ENCODE measurements at regions not wholly inside any gene's neighbourhood (a gene's known extent, or its start where the extent isn't known, plus 50 kb on each side); places are given as distances from the start of the nearest gene placed in this dataset. TPM values are rescaled to one million over a fixed set of nuclear protein-coding genes. Genes with fewer than 3 reads are reported as not detected.

DNA sequence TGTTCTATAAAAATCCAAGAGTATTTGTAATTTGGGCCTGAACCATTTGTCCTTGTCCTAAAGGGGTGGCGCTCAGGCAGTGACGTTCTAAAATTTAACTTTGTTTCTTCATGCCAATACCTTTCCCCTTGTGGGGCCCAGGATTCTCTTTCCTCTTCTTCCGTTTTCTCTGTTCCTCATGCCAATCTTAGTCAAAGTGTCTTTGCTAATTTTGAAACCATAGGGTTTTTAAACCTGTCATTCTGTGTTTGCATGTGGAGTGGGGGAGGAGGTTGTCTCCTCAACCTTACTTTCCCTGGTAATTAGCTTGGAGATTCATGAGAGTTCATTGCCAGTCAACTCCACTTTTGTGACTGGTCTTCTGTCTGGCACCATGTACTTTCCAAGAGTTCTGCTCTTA lies 337.1 kb downstream of the MAF start:
- Histone ChIP-seq H3K27me3 (ENCODE audit: control insufficient read depth, insufficient read depth, low read length) (no peaks in the 10 kb centered on the region), H2BK15ac (ENCODE audit: low read depth, low read length) (no peak overlapping the region), H3K4ac (ENCODE audit: low read depth, low read length) (no peak overlapping the region), H3K9me3 (ENCODE audit: control insufficient read depth, insufficient read depth, low read length) (peaks cover 34% of the 10 kb centered on the region), H2BK5ac (ENCODE audit: low read depth, low read length, poor library complexity, severe bottlenecking) (no peak overlapping the region), H4K8ac (ENCODE audit: low read depth in 2 of 2, low read length in 2 of 2) (no peak overlapping the region), H3K4me1 (ENCODE audit: control insufficient read depth, insufficient read depth, low read length) (no peaks in the 10 kb centered on the region), H3K4me2 (ENCODE audit: low read depth, low read length) (no peak overlapping the region), H4K20me1 (ENCODE audit: insufficient read depth, low read length) (no peaks in the 10 kb centered on the region), H3K79me1 (ENCODE audit: low read depth in 1 of 2, low read length in 2 of 2) (no peaks in the 10 kb centered on the region), H2AK9ac (replicated peaks; ENCODE audit: low read depth, low read length, poor library complexity) (no peak overlapping the region), H2BK120ac (ENCODE audit: low read depth, low read length) (no peak overlapping the region), H2AK5ac (ENCODE audit: low read depth, low read length) (no peak overlapping the region), H3K56ac (ENCODE audit: extremely low read depth, insufficient read depth, low read length) (no peak overlapping the region), H2AFZ (replicated peaks; ENCODE audit: low read length, poor library complexity) (no peak overlapping the region), H3K27ac (ENCODE audit: insufficient read depth, low read length) (no peak overlapping the region), H4K91ac (ENCODE audit: insufficient read depth, low read depth, low read length) (no peak overlapping the region), H2BK20ac (ENCODE audit: low read depth, low read length) (no peak overlapping the region), H3K36me3 (ENCODE audit: control insufficient read depth, insufficient read depth, low read length) (no peaks in the 10 kb centered on the region), H4K5ac (ENCODE audit: low read depth, low read length) (no peak overlapping the region), H3K4me3 (ENCODE audit: insufficient read depth, low read depth, low read length) (no peak overlapping the region), H3K23ac (ENCODE audit: low read depth, low read length) (no peak overlapping the region), H3K14ac (replicated peaks; ENCODE audit: low read depth, low read length) (no peak overlapping the region), H3K9ac (ENCODE audit: low read depth, low read length) (no peak overlapping the region), H3K9me1 (ENCODE audit: insufficient read depth, low read length) (no peaks in the 10 kb centered on the region), H3K18ac (ENCODE audit: low read depth, low read length) (no peak overlapping the region)
- ATAC-seq (ENCODE audit: low read depth), result no peak
- TF ChIP-seq POLR2A (IDR thresholded peaks at IDR 0.05; ENCODE audit: low read depth, low read length), result no peak
- TF ChIP-seq SMC3 (IDR thresholded peaks at IDR 0.05; ENCODE audit: low read depth, low read length), result no peak
- no peak for TF ChIP-seq ELK1 (IDR thresholded peaks at IDR 0.05; ENCODE audit: borderline replicate concordance, low read depth, low read length)
- dilution Hi-C loops (cut with HindIII; ENCODE audit: low sequenced_read_pairs, unreplicated experiment) (no loop called here), intact Hi-C loops (cut with micrococcal nuclease) (loop anchor here (10.0 kb wide), 1 partner anchor 1139 kb away; no protein-coding TSS in a partner anchor), in situ Hi-C loops (cut with MboI; ENCODE audit: low sequenced_read_pairs) (no loop called here)
- BruUV-seq (replicated peaks), result no TSS peak
- ChIA-PET POLR2A (ENCODE audit: unreplicated experiment) (no interaction called here), CTCF (no interaction called here)
- no CpG with 5 or more reads among the region's 3 CpGs for WGBS, 2 experiments (ENCODE audit: extremely low coverage in 2 of 2, insufficient read length in 1 of 2)
- no peak for DNase-seq

Small RNA genes lying in the stretch of these regions (microRNA-seq; reads per million reads assigned to microRNA genes)
- not detected for gene RNA5SP431 (ENCODE audit: insufficient read depth, insufficient read length)

Small RNA genes lying in the stretch of these regions (small RNA-seq; reads per million reads assigned to genes)
- 0 reads per million in 5 experiments for gene RNA5SP431
